ENCODE measurements at regions not wholly inside any gene's neighbourhood (a gene's known extent, or its start where the extent isn't known, plus 50 kb on each side); places are given as distances from the start of the nearest gene placed in this dataset.
"Not testable (repeated sequence)": the region's sequence is repeated elsewhere in the genome, so short reads cannot be mapped to it uniquely, and the experiment has no call there.

- FAIRE-seq (no peak), DNase-seq (ENCODE audit: low spot score in 2 of 2) (no peak)
These were observed 397.6 kb downstream of the MDFIC start for GRCh38 chr7:115319541-115319940.

GRCh38 chr7:115310316-115310715, 388.4 kb downstream of the MDFIC start:
- FAIRE-seq; DNase-seq (ENCODE audit: low spot score in 2 of 2): not testable (repeated sequence)

- DNase-seq (ENCODE audit: low spot score in 2 of 2): no peak
These were observed 384.7 kb downstream of the MDFIC start for GRCh38 chr7:115306586-115306985.

GRCh38 chr7:115300231-115300870, 378.5 kb downstream of the MDFIC start:
- DNase-seq (ENCODE audit: low spot score in 2 of 2) (no peak), FAIRE-seq (no peak)

More at GRCh38 chr7:115306586-115306985, 384.7 kb downstream of the MDFIC start:
- FAIRE-seq: no peak

- FAIRE-seq (no peak), DNase-seq (ENCODE audit: low spot score in 2 of 2) (no peak)
These were observed 377.6 kb downstream of the MDFIC start for GRCh38 chr7:115299397-115300037.

GRCh38 chr7:115297656-115298055, 375.8 kb downstream of the MDFIC start:
- FAIRE-seq: no peak

GRCh38 chr7:115293628-115294240, 371.8 kb downstream of the MDFIC start:
- FAIRE-seq: no peak
- DNase-seq (ENCODE audit: low spot score in 2 of 2): no peak

More at GRCh38 chr7:115297656-115298055, 375.8 kb downstream of the MDFIC start:
- DNase-seq (ENCODE audit: low spot score in 2 of 2): no peak

- DNase-seq (ENCODE audit: low spot score in 2 of 2) (no peak), FAIRE-seq (no peak)
These were observed 370.5 kb downstream of the MDFIC start for GRCh38 chr7:115292381-115292780.

GRCh38 chr7:115289971-115290370, 368.1 kb downstream of the MDFIC start:
- DNase-seq (ENCODE audit: low spot score in 2 of 2) (no peak), FAIRE-seq (no peak)

GRCh38 chr7:115276791-115277190, 354.9 kb downstream of the MDFIC start:
- FAIRE-seq (no peak), DNase-seq (ENCODE audit: low spot score in 2 of 2) (no peak)

- DNase-seq (ENCODE audit: low spot score in 2 of 2); FAIRE-seq: not testable (repeated sequence)
These were observed 352.0 kb downstream of the MDFIC start for GRCh38 chr7:115273855-115274254.

- no peak for FAIRE-seq
- no peak for DNase-seq (ENCODE audit: low spot score in 2 of 2)
These were observed 351.4 kb downstream of the MDFIC start for GRCh38 chr7:115273139-115273772.

- FAIRE-seq (no peak), DNase-seq (ENCODE audit: low spot score in 2 of 2) (no peak)
These were observed 349.7 kb downstream of the MDFIC start for GRCh38 chr7:115271332-115272235.

GRCh38 chr7:115269486-115269885, 347.6 kb downstream of the MDFIC start:
- FAIRE-seq (no peak), DNase-seq (ENCODE audit: low spot score in 2 of 2) (no peak)

GRCh38 chr7:115267503-115267902, 345.6 kb downstream of the MDFIC start:
- DNase-seq (ENCODE audit: low spot score in 2 of 2): no peak
- no peak for FAIRE-seq

- FAIRE-seq: no peak
- DNase-seq (ENCODE audit: low spot score in 2 of 2): no peak
These were observed 338.5 kb downstream of the MDFIC start for GRCh38 chr7:115260381-115260780.

GRCh38 chr7:115252461-115252860, 330.6 kb downstream of the MDFIC start:
- FAIRE-seq: no peak
- no peak for DNase-seq (ENCODE audit: low spot score in 2 of 2)

GRCh38 chr7:115249080-115249479, 327.2 kb downstream of the MDFIC start:
- no peak for FAIRE-seq
- DNase-seq (ENCODE audit: low spot score in 2 of 2): no peak

- no peak for FAIRE-seq
These were observed 319.3 kb downstream of the MDFIC start for GRCh38 chr7:115241151-115241550.

GRCh38 chr7:115240242-115240641, 318.3 kb downstream of the MDFIC start:
- FAIRE-seq: no peak

More at GRCh38 chr7:115241151-115241550, 319.3 kb downstream of the MDFIC start:
- DNase-seq (ENCODE audit: low spot score in 2 of 2): no peak

More at GRCh38 chr7:115240242-115240641, 318.3 kb downstream of the MDFIC start:
- DNase-seq (ENCODE audit: low spot score in 2 of 2): no peak

Measured in frontal cortex (tissue), 3 donors.